OCI-LY1 (cell line): ENCODE measurements at regions not wholly inside any gene's neighbourhood (a gene's known extent, or its start where the extent isn't known, plus 50 kb on each side); places are given as distances from the start of the nearest gene placed in this dataset.
A peak's percentile ranks its signal among the peaks of the same experiment; 100 is the strongest.

Experiments used
- H2AFZ ChIP-seq: fragments of 200-600 bp; sonication (generic), shearing (Covaris generic); 2 replicates; pipeline ENCODE4 v1.6.0; 2014; ENCODE audit warnings: antibody characterized with exemption, mild to moderate bottlenecking, low read length
- H3F3A ChIP-seq: fragments of 200-600 bp; sonication (generic), shearing (Covaris generic); 2 replicates; pipeline ENCODE4 v1.6.0; 2014; ENCODE audit warnings: mild to moderate bottlenecking, antibody characterized with exemption, low read length, moderate library complexity; ENCODE audit not compliant: insufficient read depth
- H3K27ac ChIP-seq: fragments of 200-600 bp; sonication (generic); 2 replicates; pipeline ENCODE4 v1.5.1; 2014; ENCODE audit warnings: low read length, mixed run types, mild to moderate bottlenecking, low read depth; ENCODE audit not compliant: poor library complexity, severe bottlenecking
- H3K27me3 ChIP-seq: fragments of 200-600 bp; sonication (generic); 2 replicates; pipeline ENCODE4 v1.6.0; 2014; ENCODE audit warnings: antibody characterized with exemption, mild to moderate bottlenecking, low read length, moderate library complexity; ENCODE audit not compliant: insufficient read depth
- H3K36me3 ChIP-seq: fragments of 200-600 bp; sonication (generic); 2 replicates; pipeline ENCODE4 v1.6.1; 2014; ENCODE audit warnings: mild to moderate bottlenecking, antibody characterized with exemption, low read length, moderate library complexity, mixed read lengths; ENCODE audit not compliant: insufficient read depth
- H3K4me1 ChIP-seq: fragments of 200-600 bp; sonication (generic); 2 replicates; pipeline ENCODE4 v1.5.1; 2014; ENCODE audit warnings: mild to moderate bottlenecking, low read length, moderate library complexity; ENCODE audit not compliant: insufficient read depth, severe bottlenecking
- H3K4me2 ChIP-seq: fragments of 200-600 bp; sonication (generic), shearing (Covaris generic); 2 replicates; pipeline ENCODE4 v1.6.1; 2014; ENCODE audit warnings: low read length
- H3K4me3 ChIP-seq: fragments of 200-600 bp; sonication (generic); 2 replicates; pipeline ENCODE4 v1.5.1; 2014; ENCODE audit warnings: low read length, low read depth, mild to moderate bottlenecking, mixed read lengths; ENCODE audit not compliant: poor library complexity, severe bottlenecking
- H3K79me2 ChIP-seq: fragments of 200-600 bp; shearing (Covaris generic); 2 replicates; pipeline ENCODE4 v1.6.1; 2016; ENCODE audit warnings: mixed run types, low read length, mixed read lengths; ENCODE audit not compliant: insufficient read depth
- H3K9ac ChIP-seq: fragments of 200-600 bp; sonication (generic), shearing (Covaris generic); 2 replicates; pipeline ENCODE4 v1.6.1; 2014; ENCODE audit warnings: mild to moderate bottlenecking, low read length, mixed read lengths
- H3K9me2 ChIP-seq: fragments of 200-600 bp; sonication (generic), shearing (Covaris generic); 2 replicates; pipeline ENCODE4 v1.6.1; 2014; ENCODE audit warnings: low read depth, mild to moderate bottlenecking, low read length, mixed read lengths
- H3K9me3 ChIP-seq: fragments of 200-600 bp; shearing (Covaris generic); 2 replicates; pipeline ENCODE4 v1.6.1; 2014; ENCODE audit warnings: low read length, mixed read lengths
- H4K20me1 ChIP-seq: fragments of 200-600 bp; sonication (generic), shearing (Covaris generic); 2 replicates; pipeline ENCODE4 v1.6.0; 2016; ENCODE audit warnings: mild to moderate bottlenecking, low read length; ENCODE audit not compliant: insufficient read depth
- EZH2 ChIP-seq: fragments of 200-600 bp; sonication (generic), shearing (Covaris generic); IDR thresholded peaks from 2 replicates; pipeline ENCODE4 v1.8.0; 2017; ENCODE audit warnings: borderline replicate concordance, mixed run types, mild to moderate bottlenecking, antibody characterized with exemption, low read length, moderate library complexity, mixed read lengths
- TF ChIP-seq, protein P1 (sequence below): fragments of 200-600 bp; sonication (generic), shearing (Covaris generic); IDR thresholded peaks from 2 replicates; pipeline ENCODE4 v1.5.1; 2017; ENCODE audit warnings: mild to moderate bottlenecking, antibody characterized with exemption, low read length, moderate library complexity, mixed read lengths

DNA sequence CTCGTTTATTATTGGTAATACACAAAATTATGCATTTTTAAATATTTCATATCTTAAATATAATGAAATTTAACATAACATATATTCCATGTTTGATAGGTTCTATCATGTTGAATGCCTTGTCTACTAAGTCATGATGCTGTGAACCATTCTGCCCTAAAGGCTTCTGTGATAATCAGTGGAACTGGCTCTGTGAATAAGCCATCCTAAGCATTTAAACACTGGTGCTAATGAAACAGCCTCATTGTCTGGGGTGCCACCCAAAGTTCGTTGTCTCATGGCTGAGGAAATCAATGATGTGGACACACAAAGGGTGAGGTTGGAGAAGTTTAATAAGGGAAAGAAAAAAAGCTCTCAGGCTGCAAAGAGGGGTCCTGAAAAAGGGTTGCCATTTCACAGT lies 264.7 kb upstream of the ZRANB2 start:
- H3K9ac ChIP-seq, result no peak overlapping the region
- no peak overlapping the region for H3K4me2 ChIP-seq
- H3K9me2 ChIP-seq, result no peaks in the 10 kb centered on the region
- no peak for TF ChIP-seq EZH2
- TF ChIP-seq, protein P1, sequence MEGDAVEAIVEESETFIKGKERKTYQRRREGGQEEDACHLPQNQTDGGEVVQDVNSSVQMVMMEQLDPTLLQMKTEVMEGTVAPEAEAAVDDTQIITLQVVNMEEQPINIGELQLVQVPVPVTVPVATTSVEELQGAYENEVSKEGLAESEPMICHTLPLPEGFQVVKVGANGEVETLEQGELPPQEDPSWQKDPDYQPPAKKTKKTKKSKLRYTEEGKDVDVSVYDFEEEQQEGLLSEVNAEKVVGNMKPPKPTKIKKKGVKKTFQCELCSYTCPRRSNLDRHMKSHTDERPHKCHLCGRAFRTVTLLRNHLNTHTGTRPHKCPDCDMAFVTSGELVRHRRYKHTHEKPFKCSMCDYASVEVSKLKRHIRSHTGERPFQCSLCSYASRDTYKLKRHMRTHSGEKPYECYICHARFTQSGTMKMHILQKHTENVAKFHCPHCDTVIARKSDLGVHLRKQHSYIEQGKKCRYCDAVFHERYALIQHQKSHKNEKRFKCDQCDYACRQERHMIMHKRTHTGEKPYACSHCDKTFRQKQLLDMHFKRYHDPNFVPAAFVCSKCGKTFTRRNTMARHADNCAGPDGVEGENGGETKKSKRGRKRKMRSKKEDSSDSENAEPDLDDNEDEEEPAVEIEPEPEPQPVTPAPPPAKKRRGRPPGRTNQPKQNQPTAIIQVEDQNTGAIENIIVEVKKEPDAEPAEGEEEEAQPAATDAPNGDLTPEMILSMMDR, result no peak
- H3K27ac ChIP-seq, result no peak overlapping the region
- H2AFZ ChIP-seq, result no peak overlapping the region
- H3K4me3 ChIP-seq, result no peak overlapping the region
- no peaks in the 10 kb centered on the region for H3K36me3 ChIP-seq
- H3K4me1 ChIP-seq, result no peaks in the 10 kb centered on the region
- H3K79me2 ChIP-seq, result no peaks in the 10 kb centered on the region
- H4K20me1 ChIP-seq, result no peaks in the 10 kb centered on the region
- no peaks in the 10 kb centered on the region for H3F3A ChIP-seq
- no peaks in the 10 kb centered on the region for H3K27me3 ChIP-seq
- H3K9me3 ChIP-seq, result no peaks in the 10 kb centered on the region

DNA sequence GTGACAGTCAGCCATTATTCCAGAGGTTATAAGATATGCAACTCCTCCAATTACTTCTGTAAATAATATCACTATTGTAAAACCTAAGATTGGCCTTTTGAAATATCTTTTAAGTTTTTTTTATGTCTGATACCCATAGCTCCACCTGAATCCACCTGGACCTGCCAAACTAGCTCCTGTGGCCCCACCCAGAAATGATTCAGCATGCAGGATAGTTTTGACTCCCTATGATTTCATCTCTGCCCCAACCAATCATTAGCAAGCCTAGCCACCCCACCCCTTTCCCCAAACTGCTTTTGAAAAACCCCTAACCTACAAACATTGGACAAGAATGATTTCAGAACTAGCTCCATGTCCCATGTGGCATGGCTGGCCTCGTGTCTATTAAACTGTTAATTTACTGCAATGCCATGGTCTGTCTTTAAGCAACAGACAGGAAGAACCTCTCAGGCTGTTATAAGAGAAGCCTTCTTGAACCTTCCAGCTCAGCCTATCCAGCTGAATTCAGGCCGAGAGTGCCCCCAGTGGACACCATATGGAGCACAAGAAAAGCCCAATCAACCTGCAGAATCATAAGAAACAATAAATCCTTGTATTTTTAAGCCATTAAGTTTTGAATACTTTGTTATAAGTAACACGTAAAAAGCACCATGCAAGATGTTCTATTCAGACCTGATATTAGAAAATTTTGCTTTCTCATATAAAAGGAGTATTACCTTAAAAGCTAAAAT lies 263.0 kb upstream of the ZRANB2 start:
- no peak overlapping the region for H3K4me3 ChIP-seq
- no peaks in the 10 kb centered on the region for H4K20me1 ChIP-seq
- H3K79me2 ChIP-seq, result no peaks in the 10 kb centered on the region
- H3K9ac ChIP-seq, result no peak overlapping the region
- no peak overlapping the region for H3K4me2 ChIP-seq
- H3K9me3 ChIP-seq, result 0 out of 2 replicates have a peak, but pooled peaks cover 6% of the 10 kb centered on the region
- H3K27me3 ChIP-seq, result no peaks in the 10 kb centered on the region
- no peak overlapping the region for H3K27ac ChIP-seq
- no peaks in the 10 kb centered on the region for H3K4me1 ChIP-seq
- TF ChIP-seq, protein P1, result peak; percentile 48
- TF ChIP-seq EZH2, result no peak
- H3F3A ChIP-seq, result no peaks in the 10 kb centered on the region
- no peaks in the 10 kb centered on the region for H3K36me3 ChIP-seq
- H2AFZ ChIP-seq, result no peak overlapping the region
- H3K9me2 ChIP-seq, result no peaks in the 10 kb centered on the region

DNA sequence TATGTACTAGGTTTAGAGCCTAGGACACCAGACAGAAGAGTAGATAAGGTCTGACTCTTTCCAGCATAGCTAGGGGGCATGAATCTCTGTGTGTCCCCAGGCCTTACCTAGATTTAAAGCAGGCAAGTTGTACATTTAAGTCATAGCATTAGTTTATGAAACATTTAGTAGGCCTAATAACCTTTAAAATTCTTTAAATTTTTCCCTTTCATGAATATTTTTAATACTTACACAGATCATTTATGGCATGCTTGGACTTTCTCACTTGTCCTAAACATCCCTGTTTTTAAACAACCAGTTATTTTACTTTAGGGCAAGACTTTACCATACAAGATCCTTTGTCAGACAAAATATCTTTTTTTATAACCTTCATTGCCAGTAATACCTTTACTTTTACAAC lies 258.4 kb upstream of the ZRANB2 start:
- Histone ChIP-seq H3K4me3 (no peak overlapping the region), H3K9me2 (no peaks in the 10 kb centered on the region), H3K9me3 (0 out of 2 replicates have a peak, but pooled peaks cover 6% of the 10 kb centered on the region), H2AFZ (no peak overlapping the region), H3K36me3 (no peaks in the 10 kb centered on the region), H3K4me2 (no peak overlapping the region), H3K27ac (no peak overlapping the region), H3K4me1 (no peaks in the 10 kb centered on the region), H3K27me3 (no peaks in the 10 kb centered on the region), H3F3A (no peaks in the 10 kb centered on the region), H3K9ac (no peak overlapping the region), H3K79me2 (no peaks in the 10 kb centered on the region), H4K20me1 (no peaks in the 10 kb centered on the region)
- no peak for TF ChIP-seq EZH2
- TF ChIP-seq, protein P1, result no peak
